ENCODE measurements at regions not wholly inside any gene's neighbourhood (a gene's known extent, or its start where the extent isn't known, plus 50 kb on each side); places are given as distances from the start of the nearest gene placed in this dataset.

GRCh38 chr3:175869404-175869803 lies 1010.3 kb downstream of the NAALADL2 start:
- H3K4me3 ChIP-seq (ENCODE audit: insufficient read depth, low read depth, low read length): no peak overlapping the region
- H3K4me1 ChIP-seq (ENCODE audit: control insufficient read depth, insufficient read depth, low read length): no peaks in the 10 kb centered on the region
- no peaks in the 10 kb centered on the region for H3K36me3 ChIP-seq (ENCODE audit: control insufficient read depth, insufficient read depth, low read length)
- WGBS, 2 experiments: 70 to 89% methylated on average over 1 of the region's 1 CpG
- no peak overlapping the region for H3K27ac ChIP-seq (ENCODE audit: insufficient read depth, low read depth, low read length, poor library complexity, severe bottlenecking)
- H3K9me3 ChIP-seq (ENCODE audit: control insufficient read depth, low read length): no peaks in the 10 kb centered on the region
- no peaks in the 10 kb centered on the region for H3K27me3 ChIP-seq (ENCODE audit: control insufficient read depth, insufficient read depth, low read length, poor library complexity, severe bottlenecking)

- 100% methylated on average over 1 of the region's 1 CpG; no CpG with 5 or more reads in 1 of the 2 experiments for WGBS, 2 experiments
- H3K27ac ChIP-seq (ENCODE audit: insufficient read depth, low read depth, low read length, poor library complexity, severe bottlenecking): no peak overlapping the region
- H3K27me3 ChIP-seq (ENCODE audit: control insufficient read depth, insufficient read depth, low read length, poor library complexity, severe bottlenecking): no peaks in the 10 kb centered on the region
- H3K4me3 ChIP-seq (ENCODE audit: insufficient read depth, low read depth, low read length): no peak overlapping the region
- H3K36me3 ChIP-seq (ENCODE audit: control insufficient read depth, insufficient read depth, low read length): no peaks in the 10 kb centered on the region
- H3K9me3 ChIP-seq (ENCODE audit: control insufficient read depth, low read length): no peaks in the 10 kb centered on the region
- H3K4me1 ChIP-seq (ENCODE audit: control insufficient read depth, insufficient read depth, low read length): no peaks in the 10 kb centered on the region
Observed at GRCh38 chr3:175868626-175869025, 1009.5 kb downstream of the NAALADL2 start.

GRCh38 chr3:175865724-175866123 lies 1006.6 kb downstream of the NAALADL2 start:
- Histone ChIP-seq H3K4me1 (ENCODE audit: control insufficient read depth, insufficient read depth, low read length) (no peaks in the 10 kb centered on the region), H3K36me3 (ENCODE audit: control insufficient read depth, insufficient read depth, low read length) (no peaks in the 10 kb centered on the region), H3K27me3 (ENCODE audit: control insufficient read depth, insufficient read depth, low read length, poor library complexity, severe bottlenecking) (no peaks in the 10 kb centered on the region), H3K27ac (ENCODE audit: insufficient read depth, low read depth, low read length, poor library complexity, severe bottlenecking) (no peak overlapping the region), H3K4me3 (ENCODE audit: insufficient read depth, low read depth, low read length) (no peak overlapping the region), H3K9me3 (ENCODE audit: control insufficient read depth, low read length) (no peaks in the 10 kb centered on the region)
- WGBS, 2 experiments: 83% methylated on average over 1 of the region's 1 CpG; no CpG with 5 or more reads in 1 of the 2 experiments

GRCh38 chr3:175861916-175862315 lies 1002.8 kb downstream of the NAALADL2 start:
- Histone ChIP-seq H3K36me3 (ENCODE audit: control insufficient read depth, insufficient read depth, low read length) (no peaks in the 10 kb centered on the region), H3K4me1 (ENCODE audit: control insufficient read depth, insufficient read depth, low read length) (no peaks in the 10 kb centered on the region), H3K27ac (ENCODE audit: insufficient read depth, low read depth, low read length, poor library complexity, severe bottlenecking) (no peak overlapping the region), H3K4me3 (ENCODE audit: insufficient read depth, low read depth, low read length) (no peak overlapping the region), H3K27me3 (ENCODE audit: control insufficient read depth, insufficient read depth, low read length, poor library complexity, severe bottlenecking) (no peaks in the 10 kb centered on the region), H3K9me3 (ENCODE audit: control insufficient read depth, low read length) (no peaks in the 10 kb centered on the region)
- 86 to 98% methylated on average over 4 of the region's 4 CpGs for WGBS, 2 experiments
